Hindlimb muscle (tissue), 1 donor: ENCODE measurements at regions not wholly inside any gene's neighbourhood (a gene's known extent, or its start where the extent isn't known, plus 50 kb on each side); places are given as distances from the start of the nearest gene placed in this dataset.

Experiments used
- DNase-seq: peaks from one replicate; pipeline ENCODE4 v3.0.0-alpha.2; 2013

- DNase-seq: no peak
Observed at GRCh38 chr10:62746951-62747729, 57.4 kb upstream of the ADO start.

- no peak for DNase-seq
Observed at GRCh38 chr10:62748386-62748785, 56.1 kb upstream of the ADO start.

GRCh38 chr10:62749093-62749683, 55.3 kb upstream of the ADO start:
- DNase-seq: no peak
